Fibroblast of skin of left quadriceps (primary cell): ENCODE measurements at regions not wholly inside any gene's neighbourhood (a gene's known extent, or its start where the extent isn't known, plus 50 kb on each side); places are given as distances from the start of the nearest gene placed in this dataset.

Source experiments
- DNase-seq, 2 experiments: peaks; one replicate each; pipeline ENCODE4 v3.0.0-alpha.2; 2013; ENCODE audit warnings: low read depth in 2 of 2

- no peak for DNase-seq
Measured at GRCh38 chr3:81279481-81280379, 481.7 kb downstream of the GBE1 start.

DNA sequence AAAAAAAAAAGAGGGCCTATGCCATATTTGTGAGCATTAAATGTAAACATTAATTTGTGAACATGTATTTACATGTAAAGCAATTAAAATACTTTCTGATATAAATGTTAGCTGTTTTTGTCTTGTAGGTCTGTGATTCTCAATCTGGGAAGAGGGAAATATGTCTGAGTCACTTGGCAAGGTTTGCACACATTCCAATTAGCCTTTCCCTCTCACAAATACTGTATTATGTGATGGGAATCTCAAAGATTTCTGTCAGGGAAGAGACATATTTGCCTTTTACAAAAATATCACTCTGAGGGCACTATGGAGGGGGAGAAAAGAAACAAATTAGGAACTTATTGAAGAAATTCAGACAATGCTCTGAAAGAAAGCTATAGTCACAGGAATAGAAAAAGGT, 483.6 kb downstream of the GBE1 start:
- DNase-seq = peak in 1 of 2 experiments; percentile 48

DNA sequence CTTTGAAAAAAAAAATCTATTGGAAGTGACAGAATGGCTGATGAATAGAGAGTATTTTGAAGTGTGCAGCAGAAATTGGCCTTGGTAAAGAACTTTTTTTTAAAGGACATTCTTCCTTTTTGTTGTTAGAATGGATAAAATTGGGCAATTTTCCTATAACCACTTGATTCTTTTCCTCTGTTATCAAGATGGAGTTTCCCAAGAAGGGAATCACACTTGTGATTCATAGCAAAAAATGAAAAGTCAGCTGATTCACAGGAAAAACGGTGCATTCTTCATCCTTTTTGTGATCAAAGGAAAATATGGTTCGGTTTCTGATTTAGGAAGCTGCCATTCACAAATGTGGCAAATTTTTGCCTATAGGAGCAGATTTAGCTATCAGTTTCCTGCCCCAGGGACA, 486.8 kb downstream of the GBE1 start:
- no peak for DNase-seq

DNA sequence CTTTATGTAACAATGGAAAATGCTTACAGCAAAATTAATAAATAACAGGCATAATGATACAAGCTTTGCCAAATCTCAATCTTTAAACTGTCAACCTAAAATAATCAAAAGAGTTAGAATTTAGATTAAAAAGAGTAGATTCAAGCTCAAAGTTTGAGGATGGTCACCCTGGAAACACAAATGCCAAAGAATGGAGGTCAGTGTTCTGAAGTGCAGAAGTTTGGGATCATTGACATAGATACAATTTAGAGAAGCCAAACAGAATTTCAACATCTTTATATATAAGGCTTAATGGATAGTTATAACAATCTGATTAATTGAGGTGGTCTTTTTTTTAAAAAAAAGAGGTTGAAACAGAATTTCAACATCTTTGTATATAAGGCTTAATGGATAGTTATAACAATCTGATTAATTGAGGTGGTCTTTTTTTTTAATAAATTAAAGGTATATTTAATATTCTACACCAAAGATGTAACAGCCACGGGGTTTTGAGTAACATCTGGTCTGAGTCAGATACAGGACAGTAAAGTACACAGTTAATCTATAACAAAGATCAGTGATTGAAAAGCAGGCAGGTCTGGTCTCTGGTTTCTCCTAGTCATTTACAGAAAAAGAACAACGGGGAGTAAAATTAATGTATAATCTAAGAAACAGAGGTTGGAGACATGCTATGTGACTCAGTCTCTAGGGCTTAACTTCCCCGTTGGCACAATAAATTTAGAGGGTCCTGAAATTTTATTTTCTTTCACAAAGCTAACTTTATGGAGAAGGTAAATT, 490.7 kb downstream of the GBE1 start:
- DNase-seq = no peak

DNA sequence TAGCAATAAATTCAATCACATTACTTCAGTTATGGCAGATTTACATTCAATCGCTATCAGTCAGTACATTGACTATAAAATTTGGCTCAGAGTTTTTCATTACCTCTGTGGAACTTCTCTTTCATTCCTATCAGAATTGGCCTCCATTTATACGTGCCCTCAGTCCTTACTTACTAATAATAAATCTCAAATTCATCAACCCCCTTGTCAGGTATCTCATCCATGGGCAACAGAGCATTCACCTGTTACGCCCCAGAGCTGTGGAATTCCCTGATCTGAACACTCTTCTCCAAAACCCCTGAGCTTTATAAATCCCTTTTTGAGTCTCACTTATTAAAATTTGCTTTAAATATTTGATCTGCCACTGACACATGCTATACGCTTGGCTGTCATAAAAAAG, 492.9 kb downstream of the GBE1 start:
- no peak for DNase-seq

GRCh38 chr3:81261996-81262395, 499.4 kb downstream of the GBE1 start:
- no peak for DNase-seq

- DNase-seq = no peak
Measured at GRCh38 chr3:81255463-81255862, 506.0 kb downstream of the GBE1 start.

- no peak for DNase-seq
Measured at GRCh38 chr3:81251096-81251495, 510.3 kb downstream of the GBE1 start.

DNA sequence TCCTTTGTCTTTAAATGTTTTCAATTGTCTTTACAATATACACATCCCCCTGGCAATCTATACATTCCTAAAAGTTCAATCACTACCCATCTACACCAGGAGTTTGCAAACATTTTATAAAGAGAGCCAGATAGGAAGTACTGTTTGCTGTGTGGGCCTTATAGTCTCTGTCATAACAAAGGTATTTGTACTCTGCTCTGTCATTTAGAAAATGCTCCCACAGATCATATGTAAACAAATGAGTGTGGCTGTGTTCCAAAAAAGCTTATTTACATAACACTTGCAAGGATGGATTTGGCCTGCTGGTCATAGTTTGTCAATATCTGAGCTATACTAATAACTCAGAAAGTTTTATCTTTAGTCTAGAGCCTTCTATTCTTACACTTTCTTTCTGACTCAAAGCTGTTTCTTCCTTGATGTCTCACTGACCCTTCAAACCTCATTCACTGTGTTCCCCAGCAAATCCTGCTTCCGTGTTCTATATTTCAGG, 511.9 kb downstream of the GBE1 start:
- DNase-seq = peak; percentile 44 to 52

DNA sequence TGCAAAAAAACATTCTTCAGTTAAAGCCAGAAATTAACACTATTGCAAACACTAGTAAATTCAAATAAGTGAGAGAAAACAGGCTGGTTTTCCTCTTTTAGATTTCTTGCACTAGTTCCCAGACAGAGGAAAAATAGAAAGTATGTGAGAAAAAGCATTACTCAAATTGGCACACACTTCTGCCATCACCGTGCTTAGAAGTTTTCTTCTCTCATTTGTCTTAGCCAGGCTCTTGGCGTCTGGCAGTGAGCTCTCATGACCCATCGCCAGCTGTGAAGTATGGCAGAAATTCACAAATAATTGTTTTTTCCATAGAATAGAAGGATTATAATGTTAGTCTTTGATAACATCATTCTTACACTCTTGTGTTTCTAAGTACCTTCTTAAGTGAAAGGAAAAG, 515.9 kb downstream of the GBE1 start:
- DNase-seq = no peak

GRCh38 chr3:81245043-81245442, 516.4 kb downstream of the GBE1 start:
- DNase-seq = no peak

DNA sequence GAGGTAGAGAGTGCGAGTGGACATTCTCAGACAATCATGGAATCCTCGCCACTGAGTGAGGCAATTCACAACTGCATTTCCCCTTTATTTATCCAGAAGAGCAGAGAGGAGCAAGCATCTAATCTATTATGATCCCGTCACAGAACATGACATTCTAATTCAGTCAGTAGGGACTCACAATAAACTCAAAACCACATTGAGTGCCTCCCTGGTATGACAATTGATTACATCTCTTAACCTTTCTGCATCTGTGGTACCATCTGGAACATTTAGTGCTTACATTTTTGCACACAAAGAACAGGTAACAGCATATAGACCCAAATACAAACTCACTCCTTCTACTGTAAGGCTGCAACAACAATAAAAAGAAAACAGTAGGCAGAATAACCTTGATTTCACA, 517.2 kb downstream of the GBE1 start:
- no peak for DNase-seq

- peak; percentile 20 for DNase-seq
Measured at GRCh38 chr3:81242871-81243270, 518.6 kb downstream of the GBE1 start.

- no peak for DNase-seq
Measured at GRCh38 chr3:81237181-81237580, 524.3 kb downstream of the GBE1 start.

- no peak for DNase-seq
Measured at GRCh38 chr3:81218023-81218422, 543.4 kb downstream of the GBE1 start.

- no peak for DNase-seq
Measured at GRCh38 chr3:81217101-81217500, 544.3 kb downstream of the GBE1 start.

GRCh38 chr3:81216192-81216591, 545.3 kb downstream of the GBE1 start:
- DNase-seq = peak; percentile 44 to 48

DNA sequence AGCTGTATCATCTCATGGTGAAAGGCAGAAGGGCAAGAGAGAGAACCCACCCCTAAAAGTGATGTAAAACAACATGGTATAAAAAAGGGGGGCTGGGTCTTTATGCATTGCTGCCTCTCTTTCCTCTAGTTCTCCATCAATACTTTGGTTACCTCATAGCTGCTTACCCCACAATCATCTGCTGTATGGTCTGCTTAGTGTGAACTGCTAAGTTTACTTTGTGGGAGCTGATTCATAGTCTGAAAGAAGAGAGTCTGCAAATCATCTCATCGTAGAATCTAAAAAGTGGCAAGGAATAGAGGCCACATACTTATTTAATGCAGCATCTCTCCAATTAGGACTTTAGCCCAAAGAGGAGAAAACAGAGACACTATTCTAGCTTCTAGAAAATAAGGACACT, 546.8 kb downstream of the GBE1 start:
- peak; percentile 62 to 67 for DNase-seq

GRCh38 chr3:81199587-81199986, 561.9 kb downstream of the GBE1 start:
- no peak for DNase-seq

GRCh38 chr3:81198756-81199155, 562.7 kb downstream of the GBE1 start:
- DNase-seq = peak; percentile 47 to 49

- DNase-seq = peak; percentile 34 to 48
Measured at GRCh38 chr3:81198216-81198615, 563.2 kb downstream of the GBE1 start.

DNA sequence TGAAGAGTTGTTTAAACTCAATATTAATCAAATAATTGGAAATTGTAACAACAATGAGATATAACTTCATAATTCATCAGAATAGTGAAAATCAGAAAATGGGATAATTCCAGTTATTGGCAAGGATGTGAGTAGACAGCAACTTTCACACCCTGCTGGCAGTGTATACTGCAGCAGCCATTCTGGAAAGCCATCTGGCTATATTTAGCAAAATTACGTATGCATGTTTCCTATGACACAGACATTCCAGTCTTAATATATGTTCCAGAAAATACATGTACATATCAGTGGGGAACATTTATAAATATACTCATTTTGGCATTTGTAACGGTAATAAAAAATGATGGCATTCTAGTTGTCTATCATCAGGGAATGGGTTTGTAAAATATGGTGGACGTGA, 564.1 kb downstream of the GBE1 start:
- DNase-seq = peak; percentile 40 to 42

GRCh38 chr3:81195478-81195877, 566.0 kb downstream of the GBE1 start:
- DNase-seq = peak; percentile 79
